H9 (cell line): ENCODE measurements at regions not wholly inside any gene's neighbourhood (a gene's known extent, or its start where the extent isn't known, plus 50 kb on each side); places are given as distances from the start of the nearest gene placed in this dataset.

Source experiments
- DNase-seq: peaks from one replicate; pipeline ENCODE4 v3.0.0-alpha.2; 2017
- H2AFZ ChIP-seq: one replicate; pipeline ENCODE4 v1.6.1; 2013; ENCODE audit warnings: mild to moderate bottlenecking, low read length, control low read depth, moderate library complexity
- H2AK5ac ChIP-seq: 2 replicates; pipeline ENCODE4 v1.6.1; 2013; ENCODE audit warnings: low read length, control low read depth, mixed read lengths; ENCODE audit not compliant: insufficient read length
- H2BK120ac ChIP-seq: one replicate; pipeline ENCODE4 v1.6.1; 2013; ENCODE audit warnings: low read depth, mild to moderate bottlenecking, low read length, control low read depth, inconsistent platforms; ENCODE audit not compliant: poor library complexity, severe bottlenecking
- H2BK12ac ChIP-seq: 2 replicates; pipeline ENCODE4 v1.6.1; 2013; ENCODE audit warnings: low read length, control low read depth, mixed read lengths, low read depth; ENCODE audit not compliant: insufficient read length
- H2BK15ac ChIP-seq: 2 replicates; pipeline ENCODE4 v1.6.1; 2013; ENCODE audit warnings: low read depth, low read length, control low read depth
- H2BK20ac ChIP-seq: one replicate; pipeline ENCODE4 v1.6.1; 2013; ENCODE audit warnings: low read depth, mild to moderate bottlenecking, low read length, control low read depth, inconsistent platforms; ENCODE audit not compliant: poor library complexity, severe bottlenecking
- H2BK5ac ChIP-seq: 2 replicates; pipeline ENCODE4 v1.6.1; 2013; ENCODE audit warnings: low read length, control low read depth, mixed read lengths; ENCODE audit not compliant: insufficient read length
- H3K14ac ChIP-seq: 2 replicates; pipeline ENCODE4 v1.6.1; 2013; ENCODE audit warnings: low read length, control low read depth; ENCODE audit not compliant: insufficient read depth
- H3K18ac ChIP-seq: 2 replicates; pipeline ENCODE4 v1.6.1; 2013; ENCODE audit warnings: low read depth, mild to moderate bottlenecking, mixed read lengths, low read length, control low read depth; ENCODE audit not compliant: insufficient read length
- H3K23ac ChIP-seq: 2 replicates; pipeline ENCODE4 v1.6.1; 2013; ENCODE audit warnings: low read length, control low read depth, mixed read lengths, low read depth; ENCODE audit not compliant: insufficient read length
- H3K23me2 ChIP-seq: 2 replicates; pipeline ENCODE4 v1.6.1; 2013; ENCODE audit warnings: low read depth, mild to moderate bottlenecking, mixed read lengths, low read length, control low read depth; ENCODE audit not compliant: insufficient read length, poor library complexity, severe bottlenecking
- H3K27ac ChIP-seq: 2 replicates; pipeline ENCODE4 v1.5.1; 2013; ENCODE audit warnings: low read length, control low read depth, mixed read lengths, low read depth; ENCODE audit not compliant: insufficient read length
- H3K27me3 ChIP-seq: 2 replicates; pipeline ENCODE4 v1.6.1; 2013; ENCODE audit warnings: low read length, control low read depth, inconsistent platforms; ENCODE audit not compliant: insufficient read depth
- H3K4ac ChIP-seq: 2 replicates; pipeline ENCODE4 v1.6.1; 2013; ENCODE audit warnings: low read depth, mild to moderate bottlenecking, control low read depth, inconsistent platforms, low read length, moderate library complexity
- H3K4me1 ChIP-seq: 2 replicates; pipeline ENCODE4 v1.6.1; 2013; ENCODE audit warnings: low read length, control low read depth, inconsistent platforms; ENCODE audit not compliant: insufficient read depth
- H3K4me2 ChIP-seq: 2 replicates; pipeline ENCODE4 v1.6.1; 2013; ENCODE audit warnings: low read length, control low read depth, mixed read lengths; ENCODE audit not compliant: insufficient read length, insufficient read depth
- H3K56ac ChIP-seq: 2 replicates; pipeline ENCODE4 v1.6.1; 2013; ENCODE audit warnings: low read depth, mild to moderate bottlenecking, mixed read lengths, low read length, control low read depth; ENCODE audit not compliant: insufficient read length
- H3K79me1 ChIP-seq: 2 replicates; pipeline ENCODE4 v1.6.1; 2013; ENCODE audit warnings: low read depth, mild to moderate bottlenecking, moderate library complexity, low read length, control low read depth, inconsistent platforms; ENCODE audit not compliant: insufficient read depth, poor library complexity, severe bottlenecking
- H3K79me2 ChIP-seq: 2 replicates; pipeline ENCODE4 v1.6.1; 2013; ENCODE audit warnings: low read length, control low read depth, inconsistent platforms; ENCODE audit not compliant: insufficient read depth
- H3K9ac ChIP-seq: 2 replicates; pipeline ENCODE4 v1.6.1; 2013; ENCODE audit warnings: low read length, control low read depth, mixed read lengths; ENCODE audit not compliant: insufficient read length; ENCODE audit errors: extremely low read depth
- H3K9me3 ChIP-seq: one replicate; pipeline ENCODE4 v1.6.1; 2013; ENCODE audit warnings: low read depth, low read length, inconsistent platforms; ENCODE audit not compliant: control insufficient read depth
- H3T11ph ChIP-seq: one replicate; pipeline ENCODE4 v1.6.1; 2013; ENCODE audit warnings: mild to moderate bottlenecking, low read length, control low read depth, inconsistent platforms
- H4K20me1 ChIP-seq: one replicate; pipeline ENCODE4 v1.6.1; 2013; ENCODE audit not compliant: control insufficient read depth, insufficient read length, insufficient read depth
- H4K5ac ChIP-seq: 2 replicates; pipeline ENCODE4 v1.6.1; 2013; ENCODE audit warnings: low read depth, mild to moderate bottlenecking, mixed read lengths, low read length, control low read depth; ENCODE audit not compliant: insufficient read length
- H4K8ac ChIP-seq: replicated peaks from 2 replicates; pipeline ENCODE4 v1.6.1; 2013; ENCODE audit warnings: low read length, control low read depth, mixed read lengths, low read depth; ENCODE audit not compliant: insufficient read length
- H4K91ac ChIP-seq: 2 replicates; pipeline ENCODE4 v1.6.1; 2013; ENCODE audit warnings: low read depth, mild to moderate bottlenecking, moderate library complexity, mixed read lengths, low read length, control low read depth; ENCODE audit not compliant: insufficient read length
- H3K27ac Mint-ChIP-seq, 3 experiments: 2 replicates in 2 of 3; 3 replicates in 1 of 3; pipeline ENCODE4 v1.8.0; 2020 to 2021; ENCODE audit warnings: mixed read lengths in 3 of 3, mild to moderate bottlenecking in 1 of 3, moderate library complexity in 1 of 3
- H3K27me3 Mint-ChIP-seq: 2 replicates; pipeline ENCODE4 v1.8.0; 2021; ENCODE audit warnings: low read depth, mild to moderate bottlenecking, moderate library complexity, mixed read lengths
- H3K36me3 Mint-ChIP-seq, 3 experiments: 2 replicates in 2 of 3; 3 replicates in 1 of 3; pipeline ENCODE4 v1.8.0; 2020 to 2021; ENCODE audit warnings: low read depth in 3 of 3, mixed read lengths in 3 of 3; ENCODE audit not compliant: insufficient read depth in 1 of 3
- H3K4me1 Mint-ChIP-seq, 2 experiments: 2 replicates each; pipeline ENCODE4 v1.8.0; 2020; ENCODE audit warnings: mixed read lengths in 2 of 2
- H3K4me3 Mint-ChIP-seq, 2 experiments: 2 replicates in 1 of 2; 3 replicates in 1 of 2; pipeline ENCODE4 v1.8.0; 2020 to 2021; ENCODE audit warnings: mild to moderate bottlenecking in 2 of 2, mixed read lengths in 2 of 2, moderate library complexity in 1 of 2
- H3K9me3 Mint-ChIP-seq, 2 experiments: 2 replicates in 1 of 2; 3 replicates in 1 of 2; pipeline ENCODE4 v1.8.0; 2020; ENCODE audit warnings: mild to moderate bottlenecking in 2 of 2, mixed read lengths in 2 of 2, moderate library complexity in 1 of 2
- WGBS: extraction: QIAGEN DNeasy Blood & Tissue Kit; methylation state at CpG from one replicate; pipeline ENCODE4 v1.1.7; 2013; ENCODE audit warnings: missing lambda C conversion rate, low lambda C conversion rate, mixed read lengths; ENCODE audit not compliant: insufficient read length; ENCODE audit errors: extremely low coverage; 5-methylcytosine and 5-hydroxymethylcytosine counted together
- TF ChIP-seq, protein P1 (sequence below): fragments of 200-600 bp; sonication (generic); conservative IDR thresholded peaks from 3 replicates; pipeline ENCODE4 v1.8.0; 2021; ENCODE audit warnings: antibody characterized with exemption, mild to moderate bottlenecking

DNA sequence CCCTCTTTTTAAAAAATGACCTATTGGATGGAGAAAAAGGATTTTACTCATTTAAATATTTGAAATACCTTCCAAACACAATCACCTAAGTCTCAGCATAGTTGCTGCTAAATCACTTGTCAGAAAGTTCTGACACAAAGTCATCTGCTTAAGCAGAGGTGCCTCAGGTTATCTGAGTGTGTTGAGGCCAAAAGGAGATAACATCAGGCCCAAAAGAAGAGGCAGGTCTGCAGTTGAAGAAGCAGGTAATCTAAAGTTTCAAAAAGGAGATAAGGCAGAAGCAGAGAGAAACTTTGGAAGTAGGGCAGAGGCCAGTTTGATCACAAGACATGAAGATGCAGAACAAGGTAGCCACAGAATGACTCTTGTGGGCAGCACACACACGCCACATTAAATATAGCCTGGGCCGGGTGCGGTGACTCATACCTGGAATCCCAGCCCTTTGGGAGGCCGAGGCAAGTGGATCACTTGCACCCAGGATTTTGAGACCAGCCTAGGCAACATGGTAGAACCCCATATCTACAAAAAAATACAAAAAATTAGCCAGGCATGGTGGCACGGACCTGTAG lies 175.7 kb upstream of the API5 start:
- H3K9me3 ChIP-seq = no peaks in the 10 kb centered on the region
- peaks cover 0 to 3% (median 0%) of the 10 kb centered on the region in 3 experiments; a peak in 3 of 7 replicates for H3K36me3 Mint-ChIP-seq
- H3K14ac ChIP-seq = no peak overlapping the region
- TF ChIP-seq, protein P1, sequence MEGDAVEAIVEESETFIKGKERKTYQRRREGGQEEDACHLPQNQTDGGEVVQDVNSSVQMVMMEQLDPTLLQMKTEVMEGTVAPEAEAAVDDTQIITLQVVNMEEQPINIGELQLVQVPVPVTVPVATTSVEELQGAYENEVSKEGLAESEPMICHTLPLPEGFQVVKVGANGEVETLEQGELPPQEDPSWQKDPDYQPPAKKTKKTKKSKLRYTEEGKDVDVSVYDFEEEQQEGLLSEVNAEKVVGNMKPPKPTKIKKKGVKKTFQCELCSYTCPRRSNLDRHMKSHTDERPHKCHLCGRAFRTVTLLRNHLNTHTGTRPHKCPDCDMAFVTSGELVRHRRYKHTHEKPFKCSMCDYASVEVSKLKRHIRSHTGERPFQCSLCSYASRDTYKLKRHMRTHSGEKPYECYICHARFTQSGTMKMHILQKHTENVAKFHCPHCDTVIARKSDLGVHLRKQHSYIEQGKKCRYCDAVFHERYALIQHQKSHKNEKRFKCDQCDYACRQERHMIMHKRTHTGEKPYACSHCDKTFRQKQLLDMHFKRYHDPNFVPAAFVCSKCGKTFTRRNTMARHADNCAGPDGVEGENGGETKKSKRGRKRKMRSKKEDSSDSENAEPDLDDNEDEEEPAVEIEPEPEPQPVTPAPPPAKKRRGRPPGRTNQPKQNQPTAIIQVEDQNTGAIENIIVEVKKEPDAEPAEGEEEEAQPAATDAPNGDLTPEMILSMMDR = no peak
- no CpG with 5 or more reads among the region's 5 CpGs for WGBS
- H2AFZ ChIP-seq = no peak overlapping the region
- H3K27me3 Mint-ChIP-seq = peaks cover 2% of the 10 kb centered on the region; the same call in 1 of the 2 replicates
- no peak overlapping the region for H3K56ac ChIP-seq
- H3K18ac ChIP-seq = no peak overlapping the region
- no peak overlapping the region for H3K23ac ChIP-seq
- no peak overlapping the region for H3K4me2 ChIP-seq
- H3K4ac ChIP-seq = no peak overlapping the region
- no peak overlapping the region for H2BK5ac ChIP-seq
- no peak overlapping the region for H2BK20ac ChIP-seq
- no peaks in the 10 kb centered on the region; the same call in 1 of the 2 replicates for H3K79me2 ChIP-seq
- no peak overlapping the region for H2AK5ac ChIP-seq
- H4K20me1 ChIP-seq = no peaks in the 10 kb centered on the region
- no peak overlapping the region for H3T11ph ChIP-seq
- DNase-seq = no peak
- H3K27ac ChIP-seq = no peak overlapping the region
- H2BK15ac ChIP-seq = no peak overlapping the region
- H3K4me1 ChIP-seq = no peaks in the 10 kb centered on the region
- H4K5ac ChIP-seq = no peak overlapping the region
- no peak overlapping the region for H4K91ac ChIP-seq
- peaks cover 3% of the 10 kb centered on the region in 2 experiments; a peak in 4 of 5 replicates for H3K9me3 Mint-ChIP-seq
- no peaks in the 10 kb centered on the region for H3K23me2 ChIP-seq
- H4K8ac ChIP-seq = no peak overlapping the region
- H3K27me3 ChIP-seq = no peaks in the 10 kb centered on the region; the same call in 1 of the 2 replicates
- no peak overlapping the region for H2BK120ac ChIP-seq
- H3K4me1 Mint-ChIP-seq = no peaks in the 10 kb centered on the region
- no peak overlapping the region for H3K4me3 Mint-ChIP-seq
- no peak overlapping the region for H2BK12ac ChIP-seq
- no peak overlapping the region for H3K27ac Mint-ChIP-seq
- H3K79me1 ChIP-seq = no peaks in the 10 kb centered on the region
- no peak overlapping the region for H3K9ac ChIP-seq
